K562 (cell line): ENCODE measurements at regions not wholly inside any gene's neighbourhood (a gene's known extent, or its start where the extent isn't known, plus 50 kb on each side); places are given as distances from the start of the nearest gene placed in this dataset.

Source experiments
- ATAC-seq: fragments of 200-7000 bp; cut with Tn5 transposase; 3 replicates; pipeline ENCODE4 v1.9.1; 2020; ENCODE audit warnings: moderate library complexity
- BruUV-seq: library from RNA; stranded (reverse); fragments of 400-500 nt; replicated peaks from 2 replicates; lab custom pipeline; 2021; lab: Mats Ljungman, UMichigan
- CTCF ChIA-PET: fragments of 300-600 bp; formaldehyde crosslinking; extraction: SDS; loops from one replicate; lab custom pipeline; 2021; ENCODE audit warnings: low intra/inter-chr PET ratio; lab: Yijun Ruan, JAX
- POLR2A ChIA-PET: fragments of 300-600, 350-650 bp; sonication (Branson Sonifier 250); formaldehyde crosslinking; extraction: SDS; loops from one replicate; lab custom pipeline; 2021; ENCODE audit warnings: antibody characterized with exemption, inconsistent platforms; lab: Yijun Ruan, JAX
- DNase-seq, 4 experiments: peaks; one replicate each; pipeline versions ENCODE4 v3.0.0 to v3.0.0-alpha.2; 2011 to 2018; ENCODE audit warnings: low spot score in 3 of 4, mixed read lengths in 3 of 4; ENCODE audit errors: extremely low read depth in 1 of 4
- FAIRE-seq: peaks from 2 replicates; lab custom pipeline; 2011; peaks lifted over from hg19 to GRCh38; lab: Jason Lieb, UNC
- H2AFZ ChIP-seq: 2 replicates; pipeline ENCODE4 v1.6.0; 2011; ENCODE audit warnings: low read depth, low read length, control low read depth, inconsistent platforms
- H3K27ac ChIP-seq: fragments of 200-600 bp; 3 replicates; pipeline ENCODE4 v1.8.0; 2011; ENCODE audit warnings: low read depth, mild to moderate bottlenecking, control low read depth, inconsistent platforms, low read length, moderate library complexity, mixed read lengths; ENCODE audit errors: extremely low read depth
- H3K27me3 ChIP-seq, 2 experiments: fragments of 300-600 bp in 1 of 2; 2 replicates in 1 of 2; 3 replicates in 1 of 2; pipeline versions ENCODE4 v1.6.0 to v1.8.0; 2011; ENCODE audit warnings: inconsistent platforms in 2 of 2, low read length in 2 of 2, mild to moderate bottlenecking in 1 of 2, mixed read lengths in 1 of 2, moderate library complexity in 1 of 2; ENCODE audit not compliant: control insufficient read depth in 2 of 2, insufficient read depth in 2 of 2
- H3K36me3 ChIP-seq: fragments of 300-600 bp; 3 replicates; pipeline ENCODE4 v1.8.0; 2011; ENCODE audit warnings: mild to moderate bottlenecking, low read length, inconsistent platforms; ENCODE audit not compliant: control insufficient read depth, insufficient read depth
- H3K4me1 ChIP-seq, 2 experiments: fragments of 200-600 bp in 1 of 2; replicated peaks in 1 of 2; 2 replicates in 1 of 2; 3 replicates in 1 of 2; pipeline versions ENCODE4 v1.5.1 to v1.8.0; 2011; ENCODE audit warnings: inconsistent platforms in 2 of 2, low read length in 2 of 2, mild to moderate bottlenecking in 1 of 2, mixed read lengths in 1 of 2, moderate library complexity in 1 of 2; ENCODE audit not compliant: control insufficient read depth in 2 of 2, insufficient read depth in 2 of 2
- H3K4me2 ChIP-seq: 2 replicates; pipeline ENCODE4 v1.6.1; 2011; ENCODE audit warnings: low read length, control low read depth, inconsistent platforms, mixed read lengths; ENCODE audit not compliant: insufficient read depth
- H3K4me3 ChIP-seq: fragments of 200-600 bp; sonication (generic), shearing (Covaris generic); 2 replicates; pipeline ENCODE4 v1.5.1; 2016; ENCODE audit warnings: control low read depth, inconsistent platforms
- H3K79me2 ChIP-seq: fragments of 200-600 bp; 3 replicates; pipeline ENCODE4 v1.8.0; 2011; ENCODE audit warnings: low read length, inconsistent platforms; ENCODE audit not compliant: control insufficient read depth, insufficient read depth
- H3K9ac ChIP-seq, 2 experiments: 2 replicates each; pipeline versions ENCODE4 v1.6.0 to v1.6.1; 2011; ENCODE audit warnings: low read depth in 2 of 2, low read length in 2 of 2, control low read depth in 1 of 2, inconsistent platforms in 1 of 2, mild to moderate bottlenecking in 1 of 2, mixed read lengths in 1 of 2; ENCODE audit not compliant: insufficient read depth in 1 of 2
- H3K9me1 ChIP-seq: one replicate; pipeline ENCODE4 v1.6.0; 2011; ENCODE audit warnings: inconsistent platforms, mild to moderate bottlenecking, low read length, moderate library complexity; ENCODE audit not compliant: control insufficient read depth, insufficient read depth
- H3K9me3 ChIP-seq: replicated peaks from 2 replicates; pipeline ENCODE4 v1.5.1; 2011; ENCODE audit warnings: low read depth, low read length, inconsistent platforms; ENCODE audit not compliant: control insufficient read depth, insufficient read depth
- H4K20me1 ChIP-seq: replicated peaks from 2 replicates; pipeline ENCODE4 v1.6.1; 2011; ENCODE audit warnings: low read length, inconsistent platforms, mixed read lengths; ENCODE audit not compliant: control insufficient read depth, insufficient read depth
- CCNT2 ChIP-seq: IDR thresholded peaks from 2 replicates; pipeline ENCODE4 v1.6.1; 2011; ENCODE audit warnings: borderline replicate concordance, low read depth, mild to moderate bottlenecking, moderate library complexity, mixed read lengths, low read length; ENCODE audit not compliant: insufficient read length; ENCODE audit errors: extremely low read depth
- E2F3 ChIP-seq: fragments of 250-450 bp; sonication (Bioruptor Pico); IDR thresholded peaks from 2 replicates; pipeline ENCODE4 v1.4.0; 2020; ENCODE audit warnings: mild to moderate bottlenecking
- POLR2A ChIP-seq: fragments of 450-650 bp; conservative IDR thresholded peaks from 2 replicates; pipeline ENCODE4 v1.6.1; 2016
- SMARCB1 ChIP-seq: IDR thresholded peaks from 2 replicates; pipeline ENCODE4 v1.6.1; 2011; ENCODE audit warnings: improper control_type of control experiment, low read depth; ENCODE audit not compliant: insufficient read length
- ZBTB12 ChIP-seq: fragments of 250-450 bp; sonication (Bioruptor Pico); IDR thresholded peaks from 2 replicates; pipeline ENCODE4 v1.4.0; 2020
- ZSCAN29 ChIP-seq: fragments of 450-650 bp; IDR thresholded peaks from 2 replicates; pipeline ENCODE4 v1.6.1; 2017
- WGBS: fragments of 100-300 bp; shearing (Covaris generic); methylation state at CpG from one replicate; pipeline ENCODE4 v1.1.6; 2016; ENCODE audit warnings: low coverage, mixed read lengths; ENCODE audit not compliant: insufficient coverage; ENCODE audit errors: missing lambda C conversion rate; 5-methylcytosine and 5-hydroxymethylcytosine counted together
- in situ Hi-C: fragments of 300-500 bp; cut with MboI; formaldehyde crosslinking; loops from 4 replicates; pipeline ENCODE4 v1.15.0; 2018; ENCODE audit warnings: inconsistent platforms, mixed read lengths
- intact Hi-C: fragments of 100-400 bp; cut with micrococcal nuclease; formaldehyde crosslinking; loops from 2 replicates; pipeline ENCODE4 v1.14.2; 2022

GRCh38 chr12:46493834-46494181 is 121.2 kb upstream of the SLC38A2 start (continued):
- TF ChIP-seq ZBTB12 (CRISPR knock-in tag) (no peak), ZSCAN29 (no peak), SMARCB1 (no peak)
- TF ChIP-seq, all 486 proteins: peak for 0

GRCh38 chr12:46493150-46493833 is 120.7 kb upstream of the SLC38A2 start:
- ChIA-PET POLR2A (interaction anchor here (1.0 kb wide), 1 partner anchor 17 kb away, joined by 3 read pairs; no protein-coding TSS in a partner anchor), CTCF (no interaction called here)
- 55% methylated on average over 5 of the region's 5 CpGs for WGBS
- Histone ChIP-seq H3K27ac (no peak overlapping the region), H3K27me3 (no peaks in the 10 kb centered on the region), H3K4me1 (no peaks in the 10 kb centered on the region), H4K20me1 (no peaks in the 10 kb centered on the region), H3K4me3 (no peak overlapping the region), H3K4me2 (no peak overlapping the region), H3K9me1 (no peaks in the 10 kb centered on the region), H3K9me3 (no peaks in the 10 kb centered on the region), H3K9ac (no peak overlapping the region), H2AFZ (no peak overlapping the region), H3K36me3 (no peaks in the 10 kb centered on the region), H3K79me2 (no peaks in the 10 kb centered on the region)
- BruUV-seq = no TSS peak
- TF ChIP-seq E2F3 (CRISPR knock-in tag) (no peak), CCNT2 (no peak), POLR2A (no peak)
- no peak for FAIRE-seq
- in situ Hi-C loops = no loop called here
- no peak for ATAC-seq
- DNase-seq = no peak
- intact Hi-C loops = no loop called here
